ENCODE measurements at regions not wholly inside any gene's neighbourhood (a gene's known extent, or its start where the extent isn't known, plus 50 kb on each side); places are given as distances from the start of the nearest gene placed in this dataset.

DNA sequence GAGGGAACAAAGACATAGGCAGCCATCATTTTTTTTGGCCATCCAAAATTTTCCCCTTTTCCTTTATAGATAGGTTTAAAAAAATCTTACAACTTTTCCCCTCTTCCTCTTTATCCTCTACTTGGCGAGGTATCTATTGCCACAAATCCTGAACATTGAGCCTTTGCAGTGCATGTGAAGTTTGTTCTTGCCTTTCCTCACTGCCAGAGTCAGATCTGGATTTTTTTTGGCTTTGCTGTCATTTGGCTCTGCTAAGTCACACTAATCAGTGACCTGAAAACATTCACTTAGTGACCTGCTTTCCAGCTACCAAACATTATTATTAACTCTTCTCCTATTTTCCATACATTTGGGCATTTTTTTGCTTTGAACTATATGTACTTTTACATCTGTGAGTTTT is 249.2 kb upstream of the ZSWIM2 start:
- DNase-seq: no peak
- Histone ChIP-seq H3K4me3 (ENCODE audit: low read depth, low read length) (no peak overlapping the region), H3K36me3 (no peaks in the 10 kb centered on the region), H3K9me3 (ENCODE audit: severe bottlenecking) (no peaks in the 10 kb centered on the region), H3K27ac (no peak overlapping the region), H3K27me3 (ENCODE audit: insufficient read depth, low read depth, severe bottlenecking) (no peaks in the 10 kb centered on the region)
- TF ChIP-seq, protein P1, sequence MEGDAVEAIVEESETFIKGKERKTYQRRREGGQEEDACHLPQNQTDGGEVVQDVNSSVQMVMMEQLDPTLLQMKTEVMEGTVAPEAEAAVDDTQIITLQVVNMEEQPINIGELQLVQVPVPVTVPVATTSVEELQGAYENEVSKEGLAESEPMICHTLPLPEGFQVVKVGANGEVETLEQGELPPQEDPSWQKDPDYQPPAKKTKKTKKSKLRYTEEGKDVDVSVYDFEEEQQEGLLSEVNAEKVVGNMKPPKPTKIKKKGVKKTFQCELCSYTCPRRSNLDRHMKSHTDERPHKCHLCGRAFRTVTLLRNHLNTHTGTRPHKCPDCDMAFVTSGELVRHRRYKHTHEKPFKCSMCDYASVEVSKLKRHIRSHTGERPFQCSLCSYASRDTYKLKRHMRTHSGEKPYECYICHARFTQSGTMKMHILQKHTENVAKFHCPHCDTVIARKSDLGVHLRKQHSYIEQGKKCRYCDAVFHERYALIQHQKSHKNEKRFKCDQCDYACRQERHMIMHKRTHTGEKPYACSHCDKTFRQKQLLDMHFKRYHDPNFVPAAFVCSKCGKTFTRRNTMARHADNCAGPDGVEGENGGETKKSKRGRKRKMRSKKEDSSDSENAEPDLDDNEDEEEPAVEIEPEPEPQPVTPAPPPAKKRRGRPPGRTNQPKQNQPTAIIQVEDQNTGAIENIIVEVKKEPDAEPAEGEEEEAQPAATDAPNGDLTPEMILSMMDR (IDR thresholded peaks at IDR 0.05; ENCODE audit: low read depth, low read length): no peak

DNA sequence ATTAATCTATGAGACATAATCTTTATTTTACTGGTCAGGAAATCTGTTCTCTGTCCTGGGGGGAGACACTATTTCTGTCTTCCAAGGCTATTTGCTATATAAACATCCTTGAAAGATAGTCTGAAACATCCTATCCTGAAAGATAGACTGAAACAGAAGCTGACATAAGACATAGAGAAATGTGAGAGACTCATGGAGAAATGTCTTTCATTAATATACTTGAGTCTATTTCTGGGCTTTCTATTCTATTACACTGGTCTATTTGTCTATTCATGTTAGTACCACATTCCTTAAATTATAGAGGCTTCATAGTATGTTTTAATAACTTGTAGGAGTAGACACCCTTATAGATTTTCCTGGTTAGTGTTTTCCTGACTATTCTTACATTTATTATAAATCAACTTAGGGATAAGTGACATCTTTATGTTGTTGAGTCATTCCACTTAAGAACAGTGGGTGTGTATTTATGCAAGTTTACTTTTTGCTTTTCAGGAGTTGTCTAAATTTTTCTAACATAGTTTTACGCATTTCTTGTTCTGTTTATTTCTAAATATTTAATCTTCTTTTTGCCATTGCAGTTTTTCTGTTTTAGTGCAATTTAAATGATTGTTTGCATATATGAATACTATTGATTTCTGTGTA is 244.9 kb upstream of the ZSWIM2 start:
- TF ChIP-seq, protein P1 (IDR thresholded peaks at IDR 0.05; ENCODE audit: low read depth, low read length): no peak
- no peak for DNase-seq

DNA sequence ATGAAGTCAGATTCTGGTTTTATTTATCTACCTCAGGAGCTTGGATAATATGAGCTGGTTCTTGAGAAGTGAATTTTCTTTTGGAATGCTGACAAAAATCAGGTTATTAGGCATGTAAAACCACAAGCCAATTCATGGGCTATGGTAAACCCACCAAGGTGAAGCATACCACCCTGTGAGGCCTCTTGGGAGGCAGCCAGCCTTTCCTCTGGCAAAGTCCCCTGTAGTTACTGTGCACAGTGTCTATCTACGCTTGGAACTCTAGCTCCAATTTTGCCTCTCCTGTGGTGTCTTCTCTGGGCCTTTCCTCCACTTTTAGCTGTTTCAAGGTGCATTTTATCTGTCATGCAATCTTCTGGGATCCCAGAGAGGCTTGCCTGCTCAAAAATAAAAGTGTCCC is 242.7 kb upstream of the ZSWIM2 start:
- DNase-seq: no peak
- Histone ChIP-seq H3K27ac (no peak overlapping the region), H3K9me3 (ENCODE audit: severe bottlenecking) (no peaks in the 10 kb centered on the region), H3K36me3 (no peaks in the 10 kb centered on the region), H3K27me3 (ENCODE audit: insufficient read depth, low read depth, severe bottlenecking) (no peaks in the 10 kb centered on the region), H3K4me3 (ENCODE audit: low read depth, low read length) (no peak overlapping the region)
- TF ChIP-seq, protein P1 (IDR thresholded peaks at IDR 0.05; ENCODE audit: low read depth, low read length): no peak

More for the DNA sequence above, 244.9 kb upstream of the ZSWIM2 start:
- Histone ChIP-seq H3K9me3 (ENCODE audit: severe bottlenecking) (no peaks in the 10 kb centered on the region), H3K27ac (no peak overlapping the region), H3K4me3 (ENCODE audit: low read depth, low read length) (no peak overlapping the region), H3K27me3 (ENCODE audit: insufficient read depth, low read depth, severe bottlenecking) (no peaks in the 10 kb centered on the region), H3K36me3 (no peaks in the 10 kb centered on the region)

DNA sequence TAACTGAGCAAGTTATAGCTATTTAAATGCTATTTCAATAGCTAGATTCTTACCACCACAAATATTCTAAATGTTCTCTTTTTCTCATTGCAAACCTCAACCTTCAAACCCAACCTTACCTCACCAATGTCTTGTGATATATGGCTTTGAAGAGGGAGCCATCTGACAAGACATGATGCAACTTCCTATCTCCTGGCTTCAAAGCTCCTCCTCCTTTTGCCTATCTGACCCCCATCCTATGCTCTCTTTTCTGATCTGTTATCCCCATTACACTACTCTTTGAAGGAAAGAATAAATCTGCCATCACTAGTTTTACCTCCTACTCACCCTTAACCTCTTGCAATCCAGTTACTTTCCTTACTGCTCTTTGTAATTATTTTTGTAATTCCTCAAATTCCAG is 235.6 kb upstream of the ZSWIM2 start:
- TF ChIP-seq, protein P1 (IDR thresholded peaks at IDR 0.05; ENCODE audit: low read depth, low read length): no peak
- Histone ChIP-seq H3K4me3 (ENCODE audit: low read depth, low read length) (no peak overlapping the region), H3K27ac (no peak overlapping the region), H3K9me3 (ENCODE audit: severe bottlenecking) (no peaks in the 10 kb centered on the region), H3K36me3 (no peaks in the 10 kb centered on the region), H3K27me3 (ENCODE audit: insufficient read depth, low read depth, severe bottlenecking) (no peaks in the 10 kb centered on the region)
- no peak for DNase-seq

DNA sequence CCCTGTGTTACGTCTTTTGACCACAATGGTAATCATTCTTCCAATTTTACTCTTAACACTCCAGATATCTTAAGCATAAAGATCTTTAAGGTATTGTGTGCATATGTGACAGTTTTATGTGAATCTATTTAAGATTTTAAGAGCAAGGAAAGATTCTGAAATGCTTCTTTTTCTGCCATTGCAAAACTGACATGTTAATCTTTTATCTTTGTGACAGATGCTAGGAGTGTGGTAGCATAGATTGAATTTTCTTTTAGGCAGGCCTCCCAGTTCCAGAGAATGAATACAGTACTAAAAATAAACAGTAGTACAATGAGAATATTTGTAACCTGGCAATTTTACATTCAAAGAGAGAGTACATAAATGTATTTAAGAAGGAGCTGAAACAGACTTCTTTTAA is 232.5 kb upstream of the ZSWIM2 start:
- Histone ChIP-seq H3K36me3 (no peaks in the 10 kb centered on the region), H3K27me3 (ENCODE audit: insufficient read depth, low read depth, severe bottlenecking) (no peaks in the 10 kb centered on the region), H3K27ac (no peak overlapping the region), H3K9me3 (ENCODE audit: severe bottlenecking) (no peaks in the 10 kb centered on the region), H3K4me3 (ENCODE audit: low read depth, low read length) (no peak overlapping the region)
- DNase-seq: no peak
- TF ChIP-seq, protein P1 (IDR thresholded peaks at IDR 0.05; ENCODE audit: low read depth, low read length): no peak

DNA sequence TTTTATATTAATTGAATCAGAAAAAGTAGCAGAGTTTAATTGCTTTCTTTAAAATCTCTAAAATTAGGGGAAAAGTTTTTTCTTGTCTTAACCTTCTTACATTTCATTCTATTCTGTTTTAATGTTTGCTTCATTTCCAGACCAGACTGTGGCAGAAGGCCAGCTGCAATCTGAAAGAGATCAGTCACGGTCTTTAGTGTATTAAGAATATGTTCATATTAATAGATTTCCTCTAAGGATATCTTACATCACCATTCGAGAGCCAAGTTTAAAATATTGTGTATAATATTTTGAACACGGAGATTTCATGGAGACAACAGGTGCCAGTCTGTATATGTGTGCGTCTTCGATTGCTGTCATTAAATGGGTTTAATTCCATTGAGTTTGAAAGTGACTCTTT is 230.9 kb upstream of the ZSWIM2 start:
- no peak for DNase-seq
- no peaks in the 10 kb centered on the region for H3K27me3 ChIP-seq (ENCODE audit: insufficient read depth, low read depth, severe bottlenecking)
- TF ChIP-seq, protein P1 (IDR thresholded peaks at IDR 0.05; ENCODE audit: low read depth, low read length): no peak
- H3K9me3 ChIP-seq (ENCODE audit: severe bottlenecking): no peaks in the 10 kb centered on the region
- no peak overlapping the region for H3K4me3 ChIP-seq (ENCODE audit: low read depth, low read length)
- H3K36me3 ChIP-seq: no peaks in the 10 kb centered on the region
- no peak overlapping the region for H3K27ac ChIP-seq

Data from WERI-Rb-1 (cell line).